SU-DHL-6 (cell line): ENCODE measurements at regions not wholly inside any gene's neighbourhood (a gene's known extent, or its start where the extent isn't known, plus 50 kb on each side); places are given as distances from the start of the nearest gene placed in this dataset.
"Not testable (repeated sequence)": the region's sequence is repeated elsewhere in the genome, so short reads cannot be mapped to it uniquely, and the experiment has no call there.

Source experiments
- H2AFZ ChIP-seq: fragments of 200-600 bp; sonication (generic); 2 replicates; pipeline ENCODE4 v1.6.1; 2014; ENCODE audit warnings: low read depth, mild to moderate bottlenecking, moderate library complexity, mixed read lengths, antibody characterized with exemption, low read length; ENCODE audit not compliant: severe bottlenecking
- H3F3A ChIP-seq: fragments of 200-600 bp; shearing (Covaris generic); 2 replicates; pipeline ENCODE4 v1.6.0; 2016; ENCODE audit warnings: antibody characterized with exemption, mild to moderate bottlenecking; ENCODE audit not compliant: insufficient read depth
- H3K27ac ChIP-seq: fragments of 200-600 bp; sonication (generic); 2 replicates; pipeline ENCODE4 v1.5.1; 2016; ENCODE audit warnings: low read depth, mild to moderate bottlenecking, low read length, moderate library complexity, mixed read lengths
- H3K27me3 ChIP-seq: fragments of 200-600 bp; sonication (generic), shearing (Covaris generic); 2 replicates; pipeline ENCODE4 v1.6.0; 2014; ENCODE audit warnings: mild to moderate bottlenecking, low read length
- H3K36me3 ChIP-seq: fragments of 200-600 bp; sonication (generic); 2 replicates; pipeline ENCODE4 v1.6.1; 2014; ENCODE audit warnings: mild to moderate bottlenecking, low read length, mixed read lengths
- H3K4me2 ChIP-seq: fragments of 300-600, 200-600 bp; shearing (Covaris generic), sonication (generic); 2 replicates; pipeline ENCODE4 v1.6.0; 2014; ENCODE audit warnings: low read length, low read depth, mild to moderate bottlenecking; ENCODE audit not compliant: poor library complexity, severe bottlenecking
- H3K4me3 ChIP-seq: fragments of 200-600 bp; sonication (generic); 2 replicates; pipeline ENCODE4 v1.5.1; 2014; ENCODE audit warnings: antibody characterized with exemption, low read length, mild to moderate bottlenecking, mixed read lengths; ENCODE audit not compliant: insufficient read depth, poor library complexity, severe bottlenecking
- H3K79me2 ChIP-seq: fragments of 200-600 bp; sonication (generic); 2 replicates; pipeline ENCODE4 v1.6.1; 2014; ENCODE audit warnings: mild to moderate bottlenecking, low read length, moderate library complexity; ENCODE audit not compliant: insufficient read depth
- H3K9ac ChIP-seq: fragments of 200-600 bp; sonication (generic); 2 replicates; pipeline ENCODE4 v1.7.0; 2014; ENCODE audit warnings: mild to moderate bottlenecking, low read length
- H3K9me2 ChIP-seq: fragments of 200-600 bp; sonication (generic); replicated peaks from 2 replicates; pipeline ENCODE4 v1.6.1; 2014; ENCODE audit warnings: low read length; ENCODE audit not compliant: insufficient read depth
- H3K9me3 ChIP-seq: fragments of 200-600 bp; sonication (generic); 2 replicates; pipeline ENCODE4 v1.6.1; 2014; ENCODE audit warnings: low read length, mixed read lengths; ENCODE audit not compliant: insufficient read depth
- H4K20me1 ChIP-seq: fragments of 200-600 bp; sonication (generic); 2 replicates; pipeline ENCODE4 v1.6.1; 2014; ENCODE audit warnings: low read depth, mild to moderate bottlenecking, antibody characterized with exemption, low read length, moderate library complexity, mixed read lengths
- EZH2phosphoT487 ChIP-seq: fragments of 200-600 bp; sonication (generic), shearing (Covaris generic); conservative IDR thresholded peaks from 2 replicates; pipeline ENCODE4 v1.6.1; 2018; ENCODE audit warnings: mild to moderate bottlenecking, antibody characterized with exemption, low read length, moderate library complexity, mixed read lengths
- TF ChIP-seq, protein P1 (sequence below): fragments of 200-600 bp; sonication (generic); IDR thresholded peaks from one replicate; pipeline ENCODE4 v1.5.1; 2017; ENCODE audit warnings: antibody characterized with exemption, mild to moderate bottlenecking, low read length, moderate library complexity; ENCODE audit not compliant: insufficient read depth, poor library complexity, severe bottlenecking

DNA sequence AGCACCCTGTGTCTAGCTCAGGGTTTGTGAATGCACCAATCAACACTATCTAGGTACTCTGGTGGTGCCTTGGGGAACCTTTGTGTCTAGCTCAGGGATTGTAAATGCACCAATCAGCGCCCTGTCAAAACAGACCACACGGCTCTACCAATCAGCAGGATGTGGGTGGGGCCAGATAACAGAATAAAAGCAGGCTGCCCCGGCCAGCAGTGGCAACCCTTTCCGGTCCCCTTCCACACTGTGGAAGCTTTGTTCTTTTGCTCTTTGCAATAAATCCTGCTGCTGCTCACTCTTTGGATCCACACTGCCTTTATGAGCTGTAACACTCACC lies 138.4 kb downstream of the RFX6 start:
- H3K9me3 ChIP-seq, H3K9me2 ChIP-seq, H3K27me3 ChIP-seq, H3K4me2 ChIP-seq, H3K36me3 ChIP-seq, H3K27ac ChIP-seq, H3F3A ChIP-seq, H2AFZ ChIP-seq, H4K20me1 ChIP-seq, H3K79me2 ChIP-seq, H3K4me3 ChIP-seq, H3K9ac ChIP-seq: not testable (repeated sequence)

DNA sequence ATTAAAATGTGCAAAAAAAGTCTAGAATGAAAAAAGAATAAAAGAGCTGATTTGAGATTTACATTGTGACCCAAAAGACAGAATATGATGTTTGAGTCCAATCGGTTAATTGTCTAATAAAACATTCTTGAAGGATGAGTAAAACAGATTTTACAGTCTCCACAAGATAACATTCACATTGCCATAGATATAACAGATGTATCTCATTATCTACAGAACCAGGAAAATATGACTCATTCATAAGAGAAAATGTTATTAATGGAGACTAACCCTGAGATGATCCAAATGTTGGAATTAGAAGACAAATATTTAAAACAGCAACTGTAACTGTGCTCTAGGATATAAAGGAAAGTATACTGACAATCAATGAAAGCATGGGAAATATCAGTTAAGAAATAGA lies 141.7 kb downstream of the RFX6 start:
- Histone ChIP-seq H4K20me1 (no peaks in the 10 kb centered on the region), H3K4me3 (no peak overlapping the region), H3K79me2 (no peaks in the 10 kb centered on the region), H3K27ac (no peak overlapping the region), H3K27me3 (no peaks in the 10 kb centered on the region), H2AFZ (no peak overlapping the region), H3F3A (no peaks in the 10 kb centered on the region), H3K9me2 (no peaks in the 10 kb centered on the region), H3K4me2 (no peak overlapping the region), H3K36me3 (no peaks in the 10 kb centered on the region), H3K9ac (no peak overlapping the region), H3K9me3 (no peaks in the 10 kb centered on the region)
- no peak for TF ChIP-seq EZH2phosphoT487
- TF ChIP-seq, protein P1, sequence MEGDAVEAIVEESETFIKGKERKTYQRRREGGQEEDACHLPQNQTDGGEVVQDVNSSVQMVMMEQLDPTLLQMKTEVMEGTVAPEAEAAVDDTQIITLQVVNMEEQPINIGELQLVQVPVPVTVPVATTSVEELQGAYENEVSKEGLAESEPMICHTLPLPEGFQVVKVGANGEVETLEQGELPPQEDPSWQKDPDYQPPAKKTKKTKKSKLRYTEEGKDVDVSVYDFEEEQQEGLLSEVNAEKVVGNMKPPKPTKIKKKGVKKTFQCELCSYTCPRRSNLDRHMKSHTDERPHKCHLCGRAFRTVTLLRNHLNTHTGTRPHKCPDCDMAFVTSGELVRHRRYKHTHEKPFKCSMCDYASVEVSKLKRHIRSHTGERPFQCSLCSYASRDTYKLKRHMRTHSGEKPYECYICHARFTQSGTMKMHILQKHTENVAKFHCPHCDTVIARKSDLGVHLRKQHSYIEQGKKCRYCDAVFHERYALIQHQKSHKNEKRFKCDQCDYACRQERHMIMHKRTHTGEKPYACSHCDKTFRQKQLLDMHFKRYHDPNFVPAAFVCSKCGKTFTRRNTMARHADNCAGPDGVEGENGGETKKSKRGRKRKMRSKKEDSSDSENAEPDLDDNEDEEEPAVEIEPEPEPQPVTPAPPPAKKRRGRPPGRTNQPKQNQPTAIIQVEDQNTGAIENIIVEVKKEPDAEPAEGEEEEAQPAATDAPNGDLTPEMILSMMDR: no peak

DNA sequence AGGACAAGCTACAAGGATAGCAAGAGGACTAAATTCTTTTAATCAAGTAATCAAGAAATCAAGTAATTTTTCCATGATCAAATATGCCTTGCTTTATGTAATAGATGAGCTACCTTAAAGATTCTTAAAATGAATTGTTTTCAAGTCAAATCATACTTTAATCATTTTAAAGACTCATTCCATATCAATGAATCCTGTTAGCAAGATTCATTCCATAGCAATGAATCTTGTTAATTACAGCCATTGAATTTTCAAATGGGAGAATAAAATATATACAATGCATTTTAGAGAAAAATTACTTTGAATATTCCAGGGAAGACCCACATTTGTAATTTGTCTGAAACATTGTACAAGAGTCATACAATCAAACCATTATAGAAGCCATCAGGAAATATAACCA lies 145.7 kb downstream of the RFX6 start:
- H3K9ac ChIP-seq: no peak overlapping the region
- H3K27ac ChIP-seq: no peak overlapping the region
- no peaks in the 10 kb centered on the region for H3K79me2 ChIP-seq
- H3K9me2 ChIP-seq: no peaks in the 10 kb centered on the region
- no peaks in the 10 kb centered on the region for H3K9me3 ChIP-seq
- no peaks in the 10 kb centered on the region for H3K36me3 ChIP-seq
- no peaks in the 10 kb centered on the region for H3K27me3 ChIP-seq
- no peaks in the 10 kb centered on the region for H3F3A ChIP-seq
- H2AFZ ChIP-seq: no peak overlapping the region
- no peak overlapping the region for H3K4me2 ChIP-seq
- TF ChIP-seq, protein P1: no peak
- H4K20me1 ChIP-seq: no peaks in the 10 kb centered on the region
- no peak overlapping the region for H3K4me3 ChIP-seq

DNA sequence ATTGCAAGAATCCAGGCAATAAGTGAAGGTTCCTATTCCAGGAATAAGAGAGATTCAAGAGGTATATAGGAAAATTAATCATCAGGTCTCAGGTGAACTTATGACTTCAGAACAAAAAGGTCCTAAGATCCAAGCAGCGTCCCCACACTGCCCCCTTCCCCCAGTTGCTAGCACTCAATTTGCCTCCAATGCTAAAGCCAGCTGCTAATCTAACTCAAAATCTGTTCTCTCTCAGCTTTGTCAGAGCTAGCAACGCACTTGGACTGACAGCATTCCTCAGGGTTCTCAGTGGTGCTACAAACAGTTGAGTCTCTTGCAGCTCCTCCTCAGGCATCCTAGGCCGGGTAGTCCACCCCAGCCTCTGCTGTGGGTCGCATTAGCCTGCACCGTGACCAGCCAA lies 148.3 kb downstream of the RFX6 start:
- no peaks in the 10 kb centered on the region for H3K27me3 ChIP-seq
- H4K20me1 ChIP-seq: no peaks in the 10 kb centered on the region
- H3K9ac ChIP-seq: no peak overlapping the region
- H3K36me3 ChIP-seq: no peaks in the 10 kb centered on the region
- no peaks in the 10 kb centered on the region for H3K9me3 ChIP-seq
- H3K4me2 ChIP-seq: no peak overlapping the region
- H3F3A ChIP-seq: no peaks in the 10 kb centered on the region
- no peak overlapping the region for H3K27ac ChIP-seq
- H3K9me2 ChIP-seq: no peaks in the 10 kb centered on the region
- H3K4me3 ChIP-seq: no peak overlapping the region
- H3K79me2 ChIP-seq: no peaks in the 10 kb centered on the region
- TF ChIP-seq, protein P1: no peak
- TF ChIP-seq EZH2phosphoT487: no peak
- no peak overlapping the region for H2AFZ ChIP-seq
